Activated naive CD8-positive, alpha-beta T cell treated with anti-CD3 and anti-CD28 coated beads for 36 hours (primary cell): ENCODE measurements at regions not wholly inside any gene's neighbourhood (a gene's known extent, or its start where the extent isn't known, plus 50 kb on each side); places are given as distances from the start of the nearest gene placed in this dataset.

Source experiments
- DNase-seq: peaks from one replicate; pipeline ENCODE4 v3.0.0; 2021
- H3K27ac Mint-ChIP-seq: one replicate; pipeline ENCODE4 v1.8.0; 2022; ENCODE audit warnings: mild to moderate bottlenecking, moderate library complexity, mixed read lengths
- H3K27me3 Mint-ChIP-seq: one replicate; pipeline ENCODE4 v1.8.0; 2022; ENCODE audit warnings: mild to moderate bottlenecking, mixed read lengths
- H3K36me3 Mint-ChIP-seq: one replicate; pipeline ENCODE4 v1.8.0; 2021; ENCODE audit warnings: mild to moderate bottlenecking, mixed read lengths
- H3K4me1 Mint-ChIP-seq: one replicate; pipeline ENCODE4 v1.8.0; 2021; ENCODE audit warnings: mixed read lengths
- H3K4me3 Mint-ChIP-seq: one replicate; pipeline ENCODE4 v1.8.0; 2022; ENCODE audit warnings: mild to moderate bottlenecking, moderate library complexity, mixed read lengths
- H3K9me3 Mint-ChIP-seq: one replicate; pipeline ENCODE4 v1.8.0; 2022; ENCODE audit warnings: mixed read lengths

- Mint-ChIP-seq H3K27me3 (peaks cover 8% of the 10 kb centered on the region), H3K9me3 (peaks cover 2% of the 10 kb centered on the region), H3K4me3 (no peak overlapping the region), H3K36me3 (no peaks in the 10 kb centered on the region), H3K27ac (no peak overlapping the region), H3K4me1 (no peaks in the 10 kb centered on the region)
- no peak for DNase-seq
Observed at GRCh38 chr14:85917716-85918115, 387.8 kb downstream of the FLRT2 start.

DNA sequence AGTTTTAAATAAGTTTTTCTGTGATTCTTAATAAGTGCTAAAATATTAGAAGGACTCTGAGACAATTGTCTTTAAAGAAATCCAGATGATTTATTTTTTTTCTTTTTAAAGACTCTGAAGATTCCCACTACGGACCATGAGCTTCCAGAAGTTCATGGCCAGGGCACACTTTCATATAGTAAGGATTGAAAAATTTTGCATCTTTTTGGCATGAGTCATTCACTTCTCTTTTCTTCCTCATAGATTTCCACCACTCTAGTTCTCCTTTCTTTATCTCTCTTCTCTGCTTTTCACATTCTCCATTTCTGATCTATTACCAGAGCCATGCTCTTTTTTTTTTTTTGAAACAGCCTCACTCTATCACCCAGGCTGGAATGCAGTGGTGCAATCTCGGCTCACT, 385.8 kb downstream of the FLRT2 start:
- Mint-ChIP-seq H3K27ac (no peak overlapping the region), H3K27me3 (peaks cover 8% of the 10 kb centered on the region)

DNA sequence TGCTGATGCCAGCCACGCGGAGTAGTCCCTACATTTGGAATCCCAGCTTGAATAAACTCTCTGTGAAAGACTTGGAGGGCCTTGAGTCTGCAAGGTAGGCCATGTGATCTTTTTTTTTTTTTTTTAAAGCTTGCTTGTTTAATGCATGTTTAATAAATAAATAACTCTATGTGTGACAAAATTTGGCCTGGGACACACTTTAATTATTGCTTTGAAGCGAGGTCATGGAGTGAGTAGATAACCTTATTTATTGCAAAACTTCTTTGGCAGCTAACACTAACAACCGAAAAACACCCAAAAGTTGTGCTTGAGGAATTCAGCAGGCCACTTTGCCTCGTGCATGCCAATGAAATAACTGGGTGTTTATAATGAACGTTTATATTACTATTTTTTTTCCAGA, 382.2 kb downstream of the FLRT2 start:
- peaks cover 3% of the 10 kb centered on the region for H3K27me3 Mint-ChIP-seq
- DNase-seq = no peak

More for the DNA sequence above, 385.8 kb downstream of the FLRT2 start:
- H3K36me3 Mint-ChIP-seq = no peaks in the 10 kb centered on the region
- H3K4me3 Mint-ChIP-seq = no peak overlapping the region
- DNase-seq = no peak
- H3K9me3 Mint-ChIP-seq = peaks cover 2% of the 10 kb centered on the region
- no peaks in the 10 kb centered on the region for H3K4me1 Mint-ChIP-seq

GRCh38 chr14:85911044-85911443, 381.1 kb downstream of the FLRT2 start:
- DNase-seq = no peak
- no peak overlapping the region for H3K27ac Mint-ChIP-seq
- H3K27me3 Mint-ChIP-seq = peaks cover 3% of the 10 kb centered on the region

More for the DNA sequence above, 382.2 kb downstream of the FLRT2 start:
- Mint-ChIP-seq H3K27ac (no peak overlapping the region), H3K36me3 (no peaks in the 10 kb centered on the region), H3K4me1 (no peaks in the 10 kb centered on the region), H3K4me3 (no peak overlapping the region), H3K9me3 (peaks cover 2% of the 10 kb centered on the region)

GRCh38 chr14:85909581-85909980, 379.6 kb downstream of the FLRT2 start:
- Mint-ChIP-seq H3K27me3 (no peaks in the 10 kb centered on the region), H3K27ac (no peak overlapping the region), H3K4me1 (no peaks in the 10 kb centered on the region), H3K4me3 (no peak overlapping the region), H3K36me3 (no peaks in the 10 kb centered on the region), H3K9me3 (no peaks in the 10 kb centered on the region)
- DNase-seq = no peak

More at GRCh38 chr14:85911044-85911443, 381.1 kb downstream of the FLRT2 start:
- no peak overlapping the region for H3K4me3 Mint-ChIP-seq
- H3K9me3 Mint-ChIP-seq = peaks cover 2% of the 10 kb centered on the region
- no peaks in the 10 kb centered on the region for H3K4me1 Mint-ChIP-seq
- H3K36me3 Mint-ChIP-seq = no peaks in the 10 kb centered on the region

DNA sequence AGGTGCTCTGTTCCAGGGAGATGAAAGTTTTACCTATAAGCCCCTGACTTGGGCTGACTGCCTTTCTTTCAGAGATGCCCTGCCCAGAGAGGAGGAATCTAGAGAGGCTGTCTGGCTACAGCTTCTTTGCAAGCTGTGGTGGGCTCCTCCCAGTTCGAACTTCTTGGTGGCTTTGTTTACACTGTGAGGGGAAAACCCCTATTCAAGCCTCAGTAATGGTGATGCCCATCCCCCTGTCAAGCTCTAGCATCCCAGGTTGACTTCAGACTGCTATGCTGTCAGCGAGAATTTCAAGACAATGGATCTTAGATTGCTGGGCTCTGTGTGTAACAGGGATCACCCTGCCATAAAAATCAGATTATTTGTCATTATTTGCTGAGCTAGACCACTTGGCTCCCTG, 377.6 kb downstream of the FLRT2 start:
- DNase-seq = no peak
- H3K9me3 Mint-ChIP-seq = no peaks in the 10 kb centered on the region
- H3K27ac Mint-ChIP-seq = no peak overlapping the region
- no peaks in the 10 kb centered on the region for H3K27me3 Mint-ChIP-seq
- no peaks in the 10 kb centered on the region for H3K36me3 Mint-ChIP-seq
- H3K4me1 Mint-ChIP-seq = no peaks in the 10 kb centered on the region
- no peak overlapping the region for H3K4me3 Mint-ChIP-seq

DNA sequence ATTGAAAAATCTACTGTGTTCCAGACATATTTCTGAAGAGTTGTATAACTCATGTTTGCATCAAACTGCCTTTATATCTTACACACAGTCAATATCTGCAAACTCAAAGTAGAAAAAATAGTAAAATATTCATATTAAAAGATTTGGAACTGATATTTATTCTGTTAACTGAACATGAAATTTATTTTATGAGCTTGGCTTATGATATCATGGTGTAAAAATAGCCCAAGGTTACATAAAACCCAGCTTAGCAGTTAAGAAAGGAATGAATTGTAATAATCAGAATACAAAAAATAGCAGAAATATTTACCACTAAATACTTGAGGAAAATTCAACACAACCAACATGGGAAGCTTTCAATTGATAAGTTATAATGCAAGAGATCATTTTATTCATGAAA, 367.9 kb downstream of the FLRT2 start:
- H3K27ac Mint-ChIP-seq = no peak overlapping the region
- no peak for DNase-seq
- no peak overlapping the region for H3K4me3 Mint-ChIP-seq
- no peaks in the 10 kb centered on the region for H3K9me3 Mint-ChIP-seq
- H3K4me1 Mint-ChIP-seq = no peaks in the 10 kb centered on the region
- H3K27me3 Mint-ChIP-seq = peaks cover 3% of the 10 kb centered on the region
- no peaks in the 10 kb centered on the region for H3K36me3 Mint-ChIP-seq

DNA sequence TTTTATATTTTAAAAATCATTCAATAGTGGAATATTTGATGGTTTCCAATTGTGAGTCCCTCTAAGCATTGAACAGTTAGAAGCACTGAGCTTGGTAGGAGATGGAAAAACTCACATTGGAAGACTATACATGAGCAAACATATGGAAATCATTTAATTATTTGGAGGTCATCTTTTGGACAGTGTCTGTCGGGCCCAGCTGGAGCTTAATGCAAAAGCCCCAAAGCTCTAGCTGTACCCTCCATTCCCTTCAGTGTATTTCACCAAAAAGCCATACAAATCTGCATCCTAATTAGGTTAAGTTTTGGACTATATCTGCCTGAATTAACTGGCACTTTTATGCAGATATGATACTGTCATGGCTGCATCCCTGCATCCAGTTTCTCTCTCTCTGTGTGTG, 365.7 kb downstream of the FLRT2 start:
- no peak overlapping the region for H3K27ac Mint-ChIP-seq
- H3K4me1 Mint-ChIP-seq = no peaks in the 10 kb centered on the region
- DNase-seq = no peak
- no peak overlapping the region for H3K4me3 Mint-ChIP-seq
- no peaks in the 10 kb centered on the region for H3K9me3 Mint-ChIP-seq
- H3K36me3 Mint-ChIP-seq = no peaks in the 10 kb centered on the region
- H3K27me3 Mint-ChIP-seq = no peaks in the 10 kb centered on the region

DNA sequence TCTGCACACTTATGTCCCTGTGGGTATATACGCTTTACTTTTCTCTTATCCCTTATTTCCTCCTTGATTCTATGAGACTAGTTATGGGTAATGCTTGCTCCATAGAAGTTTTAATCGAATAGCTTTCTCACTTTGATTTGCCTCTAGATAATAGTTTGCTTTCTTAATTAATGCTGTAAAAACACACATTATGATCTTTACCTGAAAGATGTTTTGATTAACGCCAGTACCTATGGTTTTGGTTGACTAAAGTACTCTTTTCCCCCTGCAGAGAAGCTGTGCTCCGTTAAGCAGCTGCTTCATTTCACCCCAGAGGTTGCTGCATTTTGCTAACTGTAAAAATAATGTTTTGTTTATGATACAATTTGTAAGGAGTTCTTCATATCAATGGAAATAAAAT, 362.3 kb downstream of the FLRT2 start:
- Mint-ChIP-seq H3K27ac (no peak overlapping the region), H3K36me3 (no peaks in the 10 kb centered on the region)

DNA sequence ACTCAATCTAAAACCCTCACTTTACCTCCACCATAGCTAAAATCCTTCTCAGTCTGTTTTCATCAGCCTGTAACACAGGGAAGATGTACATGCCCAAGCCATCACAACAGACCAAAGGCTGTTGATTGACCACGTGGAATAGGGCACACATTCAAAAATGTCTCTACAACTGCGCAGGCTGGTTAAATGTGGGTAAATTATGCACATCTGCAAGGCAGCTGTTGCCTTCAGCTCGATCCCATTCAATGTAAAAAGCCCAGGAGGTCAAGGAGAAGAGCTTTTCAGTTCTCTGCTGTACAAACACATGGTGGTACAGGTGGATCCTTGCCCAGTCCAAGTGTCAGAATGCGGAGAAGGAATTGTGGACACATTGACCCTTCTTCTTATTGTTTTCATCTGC, 354.0 kb downstream of the FLRT2 start:
- Mint-ChIP-seq H3K9me3 (peaks cover 2% of the 10 kb centered on the region), H3K36me3 (no peaks in the 10 kb centered on the region), H3K4me3 (no peak overlapping the region), H3K4me1 (no peaks in the 10 kb centered on the region), H3K27ac (no peak overlapping the region), H3K27me3 (no peaks in the 10 kb centered on the region)
- DNase-seq = no peak

More for the DNA sequence above, 362.3 kb downstream of the FLRT2 start:
- H3K4me3 Mint-ChIP-seq = no peak overlapping the region
- no peak for DNase-seq
- no peaks in the 10 kb centered on the region for H3K27me3 Mint-ChIP-seq
- H3K4me1 Mint-ChIP-seq = no peaks in the 10 kb centered on the region
- H3K9me3 Mint-ChIP-seq = no peaks in the 10 kb centered on the region

DNA sequence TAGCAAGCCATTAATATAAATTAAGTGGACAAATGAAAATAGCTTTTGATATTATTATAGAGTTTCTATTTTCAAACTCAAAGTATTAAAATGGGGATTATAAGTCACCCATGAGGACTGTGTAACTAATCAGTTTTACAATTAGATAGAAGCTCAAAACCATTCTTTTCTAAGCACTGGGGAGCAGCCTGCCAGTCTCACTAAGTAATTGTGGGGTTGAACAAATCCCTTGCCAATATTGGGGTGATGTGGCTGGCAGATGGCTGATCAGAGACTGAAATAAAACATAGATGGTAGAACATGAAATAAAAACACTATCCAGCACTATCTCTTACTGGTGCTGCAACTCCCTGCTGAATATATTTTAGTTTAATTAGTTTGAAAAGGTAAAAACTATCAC, 353.2 kb downstream of the FLRT2 start:
- Mint-ChIP-seq H3K27ac (no peak overlapping the region), H3K36me3 (no peaks in the 10 kb centered on the region), H3K9me3 (peaks cover 2% of the 10 kb centered on the region), H3K4me3 (no peak overlapping the region), H3K27me3 (no peaks in the 10 kb centered on the region), H3K4me1 (no peaks in the 10 kb centered on the region)
- no peak for DNase-seq

- Mint-ChIP-seq H3K4me1 (no peaks in the 10 kb centered on the region), H3K36me3 (no peaks in the 10 kb centered on the region), H3K27me3 (no peaks in the 10 kb centered on the region), H3K9me3 (peaks cover 2% of the 10 kb centered on the region), H3K27ac (no peak overlapping the region), H3K4me3 (no peak overlapping the region)
- no peak for DNase-seq
Observed at GRCh38 chr14:85881935-85882334, 352.0 kb downstream of the FLRT2 start.

GRCh38 chr14:85878874-85879273, 348.9 kb downstream of the FLRT2 start:
- Mint-ChIP-seq H3K27ac (no peak overlapping the region), H3K36me3 (no peaks in the 10 kb centered on the region)
- no peak for DNase-seq

DNA sequence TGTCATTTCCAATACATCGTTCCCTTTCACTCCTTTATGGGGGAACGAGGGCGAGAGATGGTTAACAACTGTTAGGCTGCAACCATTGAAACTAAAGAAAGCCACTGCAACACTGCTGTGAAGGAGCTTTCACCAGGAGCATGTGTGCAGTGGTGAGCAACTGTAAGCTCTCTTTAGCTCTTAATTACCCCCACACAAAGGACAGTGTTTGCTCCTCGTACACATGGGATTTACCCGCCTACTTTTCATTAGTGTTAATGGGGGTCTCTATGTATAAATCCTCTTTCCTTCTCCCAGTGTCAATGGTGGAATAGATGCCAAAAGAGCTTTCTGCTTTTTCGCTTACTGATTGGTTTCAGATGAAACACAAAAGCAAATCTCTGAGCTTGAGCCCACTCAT, 343.1 kb downstream of the FLRT2 start:
- H3K9me3 Mint-ChIP-seq = no peaks in the 10 kb centered on the region
- H3K4me1 Mint-ChIP-seq = no peaks in the 10 kb centered on the region
- H3K27ac Mint-ChIP-seq = no peak overlapping the region
- no peak overlapping the region for H3K4me3 Mint-ChIP-seq
- H3K36me3 Mint-ChIP-seq = no peaks in the 10 kb centered on the region
- H3K27me3 Mint-ChIP-seq = peaks cover 7% of the 10 kb centered on the region
- DNase-seq = no peak

More at GRCh38 chr14:85878874-85879273, 348.9 kb downstream of the FLRT2 start:
- H3K4me3 Mint-ChIP-seq = no peak overlapping the region
- no peaks in the 10 kb centered on the region for H3K4me1 Mint-ChIP-seq
- H3K27me3 Mint-ChIP-seq = peaks cover 3% of the 10 kb centered on the region
- no peaks in the 10 kb centered on the region for H3K9me3 Mint-ChIP-seq

DNA sequence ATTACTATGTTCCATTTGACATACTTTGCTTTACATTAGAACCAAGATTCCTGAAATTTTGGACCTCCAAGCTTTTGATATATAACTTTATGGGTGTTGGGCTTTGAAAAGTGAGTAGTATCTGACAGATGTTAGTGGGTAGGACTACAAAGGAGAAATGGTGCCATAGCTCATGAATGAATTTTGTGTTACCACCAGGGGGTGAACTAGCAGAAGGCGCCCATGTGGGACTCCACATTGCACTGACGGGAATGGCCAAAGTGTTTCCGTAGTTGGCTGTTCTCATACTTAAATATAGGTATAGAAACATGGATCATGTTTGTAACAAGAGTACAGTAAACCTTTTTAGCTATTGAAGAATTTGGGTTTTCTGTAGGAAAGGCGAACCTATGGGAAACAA, 337.5 kb downstream of the FLRT2 start:
- Mint-ChIP-seq H3K27me3 (no peaks in the 10 kb centered on the region), H3K4me1 (no peaks in the 10 kb centered on the region), H3K4me3 (no peak overlapping the region), H3K27ac (no peak overlapping the region), H3K9me3 (no peaks in the 10 kb centered on the region), H3K36me3 (no peaks in the 10 kb centered on the region)
- DNase-seq = no peak

- Mint-ChIP-seq H3K36me3 (no peaks in the 10 kb centered on the region), H3K4me1 (no peaks in the 10 kb centered on the region), H3K9me3 (no peaks in the 10 kb centered on the region), H3K27me3 (no peaks in the 10 kb centered on the region), H3K4me3 (no peak overlapping the region), H3K27ac (no peak overlapping the region)
- DNase-seq = no peak
Observed at GRCh38 chr14:85865701-85866100, 335.8 kb downstream of the FLRT2 start.

GRCh38 chr14:85858634-85859033, 328.7 kb downstream of the FLRT2 start:
- Mint-ChIP-seq H3K27ac (no peak overlapping the region), H3K4me1 (no peaks in the 10 kb centered on the region)

More at GRCh38 chr14:85858634-85859033, 328.7 kb downstream of the FLRT2 start:
- no peaks in the 10 kb centered on the region for H3K36me3 Mint-ChIP-seq
- H3K4me3 Mint-ChIP-seq = no peak overlapping the region
- DNase-seq = no peak
- no peaks in the 10 kb centered on the region for H3K27me3 Mint-ChIP-seq
- no peaks in the 10 kb centered on the region for H3K9me3 Mint-ChIP-seq
